GM19395 (cell line): ENCODE measurements at regions not wholly inside any gene's neighbourhood (a gene's known extent, or its start where the extent isn't known, plus 50 kb on each side); places are given as distances from the start of the nearest gene placed in this dataset.

ENCODE experiments used
- ATAC-seq: cut with Tn5 transposase; IDR thresholded peaks from one replicate; pipeline ENCODE4 v1.9.1; 2021; ENCODE audit warnings: mild to moderate bottlenecking, moderate library complexity; ENCODE audit not compliant: unreplicated experiment

- no peak for ATAC-seq
Measured at GRCh38 chr22:48473202-48473601, 1354.5 kb downstream of the BRD1 start.

DNA sequence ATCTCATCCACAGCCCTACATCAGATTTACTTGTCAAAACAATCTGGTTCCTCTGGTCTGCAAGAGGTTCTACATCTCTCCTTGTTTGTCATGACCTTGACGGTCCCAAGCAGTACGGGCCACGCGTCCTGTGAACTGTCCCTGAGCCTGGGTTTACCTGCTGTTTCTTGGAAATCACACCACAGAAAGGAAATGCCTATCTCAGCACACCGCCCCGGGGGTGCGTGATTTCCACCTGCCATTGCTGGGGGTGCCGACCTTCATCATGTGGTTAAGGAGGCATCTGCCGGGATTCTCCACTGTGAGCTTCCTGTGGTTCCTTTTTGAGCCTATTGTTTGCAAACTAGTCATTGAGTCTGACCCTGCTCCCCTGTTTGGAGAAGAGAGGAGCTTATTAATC, 1363.4 kb downstream of the BRD1 start:
- no peak for ATAC-seq

GRCh38 chr22:48459859-48460823, 1367.5 kb downstream of the BRD1 start:
- ATAC-seq, result no peak

DNA sequence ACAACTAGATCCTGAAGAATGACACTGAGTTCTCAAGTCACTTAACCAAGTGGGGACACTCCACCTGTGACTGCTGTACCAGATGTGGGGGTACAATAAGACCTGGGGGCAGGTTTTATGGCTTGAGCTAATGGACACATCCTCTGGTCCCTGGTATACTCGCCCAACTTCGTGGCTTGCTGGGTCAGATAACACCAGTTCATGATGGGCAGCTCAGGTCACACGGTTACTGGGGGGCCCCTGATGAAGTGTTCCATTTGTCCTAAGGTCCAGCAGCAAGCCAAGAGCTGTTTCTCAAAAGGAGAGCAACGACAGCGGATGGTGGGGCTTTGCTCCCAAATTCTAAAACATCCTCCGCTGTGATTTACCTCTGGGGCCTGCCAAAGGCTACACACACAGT, 1368.4 kb downstream of the BRD1 start:
- ATAC-seq, result no peak

DNA sequence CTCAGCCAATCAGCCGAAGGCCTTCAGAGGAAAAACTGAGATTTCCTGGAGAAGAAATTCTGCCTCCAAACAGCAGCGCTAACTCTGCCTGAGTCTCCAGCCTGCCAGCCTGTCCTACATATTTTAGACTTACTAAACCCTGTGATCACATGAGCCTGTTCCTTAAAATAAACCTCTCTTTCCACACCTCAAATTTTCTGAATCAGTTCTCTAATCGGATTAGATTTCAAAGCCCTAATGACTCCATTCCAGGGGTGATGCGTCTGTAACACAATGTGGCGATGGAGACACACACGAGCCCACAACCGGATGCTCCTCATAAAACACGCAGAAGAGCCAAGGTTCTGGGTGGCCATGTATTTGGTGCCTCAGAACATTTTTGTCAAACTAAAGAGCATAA, 1371.2 kb downstream of the BRD1 start:
- ATAC-seq, result no peak

GRCh38 chr22:48453751-48454485, 1373.8 kb downstream of the BRD1 start:
- ATAC-seq, result no peak

GRCh38 chr22:48453171-48453570, 1374.5 kb downstream of the BRD1 start:
- ATAC-seq, result no peak

DNA sequence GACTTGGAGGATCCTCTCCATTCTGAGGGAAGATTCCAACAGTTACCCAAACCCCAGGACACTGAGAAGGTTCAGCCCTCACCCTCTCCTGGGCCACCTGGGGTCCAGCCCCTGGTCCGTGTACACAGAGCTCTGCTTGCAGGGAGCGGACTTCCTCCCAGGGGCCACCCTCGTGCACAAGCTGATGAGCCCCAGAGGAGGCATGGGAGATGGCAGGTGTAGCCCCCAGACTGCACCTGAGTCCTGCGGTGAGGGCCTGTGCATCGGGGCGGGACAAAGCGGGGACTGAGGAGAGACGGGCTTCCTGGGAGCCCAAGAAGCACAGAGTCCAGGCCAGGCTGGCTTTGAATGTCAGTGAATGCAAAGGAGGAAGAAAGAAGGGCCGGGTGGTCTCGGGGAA, 1374.9 kb downstream of the BRD1 start:
- ATAC-seq, result no peak

DNA sequence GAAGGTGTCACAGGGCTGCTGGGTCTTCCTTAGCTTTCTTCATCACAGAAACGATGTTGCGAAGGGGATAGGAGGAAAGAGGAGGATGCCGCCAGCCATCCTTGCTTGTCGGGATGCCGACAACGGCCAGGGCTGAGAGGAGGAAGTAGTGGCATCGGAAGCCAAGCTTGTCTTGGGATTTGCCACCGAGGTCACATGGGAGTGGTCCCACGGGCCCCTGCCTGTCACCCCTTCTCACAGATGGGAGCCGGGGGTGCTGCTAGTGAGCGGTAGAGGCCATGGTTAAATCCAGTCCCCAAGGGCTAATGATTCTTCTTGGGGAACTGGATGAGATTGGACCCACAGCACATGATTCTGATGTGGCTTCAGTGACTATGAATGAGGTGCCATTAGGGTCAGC, 1375.8 kb downstream of the BRD1 start:
- ATAC-seq, result no peak

DNA sequence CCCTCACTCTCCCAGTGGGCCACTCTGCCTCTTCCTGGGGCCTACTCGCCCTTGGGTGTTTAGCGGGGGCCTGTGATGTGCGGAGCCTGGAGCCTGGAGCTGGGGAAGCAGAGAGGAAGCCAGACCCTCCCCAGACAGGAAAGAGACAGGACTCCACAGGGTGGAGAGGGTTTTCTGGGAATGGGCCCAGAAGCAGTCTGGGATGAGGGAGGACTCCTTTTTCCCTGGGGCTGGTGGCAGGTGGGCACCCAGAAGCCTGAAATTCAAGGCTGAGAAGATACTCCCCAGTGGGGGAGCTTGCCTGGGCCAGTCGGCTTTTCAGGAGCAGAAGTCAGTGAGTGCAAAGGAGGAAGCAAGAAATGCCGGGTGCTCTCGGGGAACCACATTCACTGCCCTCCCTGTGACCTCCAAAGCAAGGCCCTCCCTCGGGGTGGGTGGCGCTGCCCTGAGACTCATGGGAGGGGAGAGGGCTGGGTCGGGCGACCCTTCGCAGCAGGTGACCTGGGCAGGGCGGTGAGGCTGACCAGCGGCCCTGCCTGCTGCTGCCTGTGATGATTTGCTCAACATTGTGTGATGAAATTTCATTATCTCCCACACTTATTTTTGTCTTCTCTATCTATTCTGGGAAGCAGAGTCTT, 1377.4 kb downstream of the BRD1 start:
- no peak for ATAC-seq

DNA sequence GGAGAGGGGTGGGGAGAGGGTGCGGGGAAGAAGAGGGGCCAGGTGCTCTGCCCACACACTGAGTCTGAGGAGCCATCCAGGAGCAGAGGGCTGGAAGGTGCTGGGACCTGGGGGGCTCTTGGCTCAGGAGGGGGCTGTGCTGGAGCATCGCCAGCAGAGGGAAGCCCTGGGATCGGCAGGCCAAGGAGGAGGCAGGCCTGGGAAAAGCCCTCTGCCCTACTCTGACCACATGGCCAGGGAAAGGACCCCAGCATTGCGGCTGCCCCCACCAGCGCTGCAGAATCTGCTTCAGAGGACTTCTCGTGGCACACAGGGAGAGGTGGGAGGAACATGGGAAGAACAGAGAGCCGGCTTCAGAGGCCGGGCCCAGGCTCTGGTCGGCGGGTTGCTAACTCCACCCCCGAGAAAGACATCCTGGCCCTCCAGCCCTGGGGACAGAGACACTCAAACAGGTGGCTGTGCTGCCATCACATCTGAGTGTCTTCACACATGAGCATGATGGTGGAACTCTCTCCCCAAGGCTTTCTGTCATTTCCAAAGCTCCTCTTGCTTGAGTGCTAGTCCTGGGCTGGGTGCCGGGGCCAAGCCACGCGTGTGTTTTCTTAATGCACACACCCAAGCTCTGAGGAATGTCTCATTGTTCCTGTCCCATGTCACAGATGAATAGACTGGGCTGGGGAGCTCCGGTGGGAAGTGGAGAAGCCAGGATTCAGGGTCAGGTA, 1378.0 kb downstream of the BRD1 start:
- no peak for ATAC-seq

GRCh38 chr22:48448821-48449220, 1378.9 kb downstream of the BRD1 start:
- no peak for ATAC-seq

DNA sequence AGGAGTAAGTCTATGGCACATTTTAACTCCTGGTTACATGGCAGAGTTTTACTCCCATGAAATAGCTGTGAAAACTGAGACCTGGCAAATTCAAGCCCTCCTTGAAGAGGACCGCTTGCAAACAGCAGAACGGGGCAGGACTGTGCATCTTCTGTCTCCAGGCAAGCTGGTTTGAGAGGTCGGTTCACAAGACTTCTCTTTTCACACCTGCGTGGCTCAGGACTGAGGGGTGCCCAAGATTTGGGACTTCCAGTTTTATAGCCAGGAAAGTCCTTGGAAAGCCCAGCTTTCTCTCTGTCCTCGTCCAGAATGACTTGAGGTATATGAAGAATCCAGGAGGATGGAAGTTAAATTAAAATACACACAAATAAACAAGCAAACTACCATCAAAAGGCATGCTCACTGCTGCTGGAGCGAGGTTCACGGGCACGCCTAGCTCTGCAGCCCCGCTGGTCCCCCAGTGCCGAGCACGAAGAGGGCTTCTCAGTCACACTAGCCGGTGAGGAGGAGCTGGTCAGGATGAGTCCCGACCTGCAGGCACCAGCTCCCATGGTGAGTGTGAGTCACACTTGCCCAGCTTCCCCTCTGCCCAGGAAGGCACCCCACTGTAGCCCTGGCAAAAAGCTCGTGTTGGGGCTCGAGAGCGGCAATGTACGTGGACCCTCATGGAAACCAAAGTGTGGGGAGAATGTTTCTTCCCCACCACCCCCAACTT, 1382.4 kb downstream of the BRD1 start:
- ATAC-seq, result no peak

DNA sequence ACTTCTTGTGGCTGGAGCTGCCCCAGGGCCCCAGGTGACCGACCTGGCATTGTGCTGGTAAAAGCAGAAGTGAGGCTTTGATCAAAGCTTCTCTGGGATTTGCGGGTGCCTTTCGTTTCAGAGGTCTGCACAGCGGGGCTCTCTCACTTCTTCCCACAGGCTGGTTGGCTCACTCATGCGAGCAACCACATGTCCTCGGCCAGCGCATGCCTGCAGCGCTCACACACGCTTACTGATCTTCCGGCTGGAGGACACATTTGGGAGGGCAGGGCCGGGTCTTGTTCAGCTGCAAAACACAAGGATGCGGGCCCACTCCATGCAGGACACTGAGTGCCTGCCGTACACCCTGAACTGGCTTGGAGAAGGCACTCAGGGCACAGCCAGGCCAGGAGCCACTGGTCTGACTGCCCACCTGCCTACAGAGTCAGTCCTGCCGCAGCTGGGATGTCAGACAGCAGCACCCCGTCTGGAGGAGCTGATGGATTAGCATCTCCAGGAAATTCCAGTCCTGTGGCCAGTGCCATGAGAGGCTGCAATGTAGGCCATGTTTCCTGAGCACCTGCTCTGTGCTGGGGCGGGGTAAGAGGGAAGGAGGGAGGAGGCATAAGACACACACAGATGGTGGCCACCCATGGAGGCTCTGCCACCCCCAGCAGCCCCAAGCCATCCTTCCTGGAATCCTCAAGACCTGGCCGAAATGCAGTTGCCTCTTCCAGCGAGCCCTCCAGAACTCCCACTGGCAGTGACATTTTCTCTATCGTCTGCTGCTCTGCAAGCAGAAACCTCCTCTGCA, 1383.2 kb downstream of the BRD1 start:
- peak; percentile 91 for ATAC-seq

DNA sequence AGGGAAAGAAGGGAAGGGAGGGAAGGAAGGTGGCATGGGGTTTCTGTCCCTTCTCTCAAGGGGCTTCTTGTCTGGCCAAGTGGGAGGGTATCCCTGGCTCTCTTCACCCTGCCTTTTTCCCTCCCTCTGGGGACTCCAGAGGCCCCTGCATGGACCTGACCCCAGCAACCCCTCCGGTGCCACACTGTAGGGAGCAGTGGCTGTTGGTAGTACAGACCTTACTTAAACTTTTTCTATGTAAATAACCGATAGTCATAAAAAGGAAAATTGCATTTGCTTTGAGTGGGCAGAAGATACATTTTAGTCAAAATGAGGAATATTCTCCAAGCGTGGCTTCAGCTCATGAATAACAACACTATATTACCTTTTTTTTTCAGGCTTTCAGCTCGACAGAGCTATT, 1384.0 kb downstream of the BRD1 start:
- no peak for ATAC-seq

- ATAC-seq, result no peak
Measured at GRCh38 chr22:48442663-48443062, 1385.0 kb downstream of the BRD1 start.

GRCh38 chr22:48441553-48441850, 1386.2 kb downstream of the BRD1 start:
- ATAC-seq, result no peak

GRCh38 chr22:48440673-48441552, 1386.8 kb downstream of the BRD1 start:
- ATAC-seq, result no peak

- ATAC-seq, result no peak
Measured at GRCh38 chr22:48440176-48440575, 1387.5 kb downstream of the BRD1 start.
